Panc1 (cell line): ENCODE measurements at regions not wholly inside any gene's neighbourhood (a gene's known extent, or its start where the extent isn't known, plus 50 kb on each side); places are given as distances from the start of the nearest gene placed in this dataset.
A peak's percentile ranks its signal among the peaks of the same experiment; 100 is the strongest.

ENCODE experiments used
- ATAC-seq: fragments of 200-7000 bp; cut with Tn5 transposase; 2 replicates; pipeline ENCODE4 v1.9.1; 2020; ENCODE audit warnings: mild to moderate bottlenecking, moderate library complexity
- BruUV-seq: library from RNA; stranded (reverse); fragments of 400-500 nt; replicated peaks from 2 replicates; lab custom pipeline; 2021; lab: Mats Ljungman, UMichigan
- CTCF ChIA-PET: fragments of 300-600 bp; sonication (Branson Sonifier 250); formaldehyde crosslinking; loops from one replicate; lab custom pipeline; 2022; ENCODE audit warnings: antibody characterized with exemption; lab: Charles Lee
- POLR2A ChIA-PET: fragments of 300-600 bp; sonication (Branson Sonifier 250); formaldehyde crosslinking; loops from one replicate; lab custom pipeline; 2022; ENCODE audit warnings: antibody characterized with exemption; lab: Charles Lee
- DNase-seq: peaks from one replicate; pipeline ENCODE4 v3.0.0-alpha.2; 2010; ENCODE audit warnings: low read depth, low spot score
- H3K27ac ChIP-seq: 2 replicates; pipeline ENCODE4 v1.5.1; 2011; ENCODE audit warnings: mild to moderate bottlenecking, low read length, inconsistent platforms
- H3K27me3 ChIP-seq: fragments of 200-500 bp; sonication (Bioruptor generic); 2 replicates; pipeline ENCODE4 v1.6.0; 2014; ENCODE audit warnings: low read length, inconsistent platforms; ENCODE audit not compliant: control insufficient read depth, insufficient read depth
- H3K36me3 ChIP-seq: fragments of 200-500 bp; sonication (Bioruptor generic); 2 replicates; pipeline ENCODE4 v1.5.1; 2014; ENCODE audit warnings: inconsistent platforms, mild to moderate bottlenecking, low read length, moderate library complexity; ENCODE audit not compliant: control insufficient read depth, insufficient read depth
- H3K4me1 ChIP-seq: 2 replicates; pipeline ENCODE4 v1.5.1; 2011; ENCODE audit warnings: inconsistent platforms, mild to moderate bottlenecking, low read length, moderate library complexity; ENCODE audit not compliant: control insufficient read depth, insufficient read depth
- H3K4me3 ChIP-seq, 2 experiments: 2 replicates each; pipeline ENCODE4 v1.5.1; 2011 to 2012; ENCODE audit warnings: low read depth in 2 of 2, low read length in 2 of 2, mild to moderate bottlenecking in 2 of 2, inconsistent platforms in 1 of 2, moderate library complexity in 1 of 2
- H3K9me3 ChIP-seq: fragments of 200-500 bp; sonication (Bioruptor generic); 2 replicates; pipeline ENCODE4 v1.5.1; 2014; ENCODE audit warnings: low read depth, mild to moderate bottlenecking, inconsistent platforms, low read length, moderate library complexity; ENCODE audit not compliant: control insufficient read depth, insufficient read depth
- CTCF ChIP-seq: fragments of 450-650 bp; IDR thresholded peaks from 2 replicates; pipeline ENCODE4 v1.5.1; 2017; ENCODE audit warnings: mild to moderate bottlenecking
- POLR2AphosphoS5 ChIP-seq: IDR thresholded peaks from 2 replicates; pipeline ENCODE4 v1.6.1; 2012; ENCODE audit warnings: mild to moderate bottlenecking, low read depth, low read length, moderate library complexity
- REST ChIP-seq, 2 experiments: IDR thresholded peaks; 2 replicates each; pipeline ENCODE4 v1.6.1; 2011 to 2012; ENCODE audit warnings: low read depth in 2 of 2, control low read depth in 1 of 2, low read length in 1 of 2, mild to moderate bottlenecking in 1 of 2, moderate library complexity in 1 of 2; ENCODE audit not compliant: insufficient read depth in 1 of 2
- SIN3A ChIP-seq: IDR thresholded peaks from 2 replicates; pipeline ENCODE4 v1.6.1; 2012; ENCODE audit warnings: low read depth, mild to moderate bottlenecking, low read length, moderate library complexity, borderline replicate concordance; ENCODE audit not compliant: insufficient read depth
- TCF7L2 ChIP-seq: IDR thresholded peaks from 2 replicates; pipeline ENCODE4 v1.6.1; 2011; ENCODE audit warnings: mild to moderate bottlenecking, low read depth, low read length, inconsistent platforms
- in situ Hi-C: cut with HindIII; loops from 2 replicates; pipeline ENCODE4 v1.10.0; 2016; ENCODE audit warnings: low sequenced_read_pairs, low pct_unique_long_range_greater_than_20kb
- intact Hi-C: fragments of 100-400 bp; cut with micrococcal nuclease; formaldehyde crosslinking; loops from one replicate; pipeline ENCODE4 v1.10.0; 2022; ENCODE audit not compliant: unreplicated experiment

GRCh38 chr11:119572481-119573424 lies 149.8 kb upstream of the THY1 start:
- 0 out of 2 replicates have a peak, but pooled peaks have one; percentile 19 for ATAC-seq
- BruUV-seq, result no TSS peak

More at GRCh38 chr11:119572481-119573424, 149.8 kb upstream of the THY1 start:
- H3K27ac ChIP-seq, result no peak overlapping the region
- CTCF ChIA-PET, result interaction anchor here (2.1 kb wide), 1 partner anchor 53 kb away, joined by 4 read pairs; no protein-coding TSS in a partner anchor
- POLR2A ChIA-PET, result interaction anchor here (0.6 kb wide), 1 partner anchor 379 kb away, joined by 4 read pairs; no protein-coding TSS in a partner anchor
- H3K36me3 ChIP-seq, result no peaks in the 10 kb centered on the region
- intact Hi-C loops, result no loop called here
- in situ Hi-C loops, result loop anchor here (5.0 kb wide), 1 partner anchor 45 kb away; no protein-coding TSS in a partner anchor
- no peak overlapping the region for H3K4me3 ChIP-seq
- H3K27me3 ChIP-seq, result peaks cover 3% of the 10 kb centered on the region
- TF ChIP-seq SIN3A (no peak), CTCF (no peak; the same call in 1 of the 2 replicates), REST (IDR thresholded peaks at IDR 0.05; ENCODE audit: insufficient read depth in 1 of 2, low read depth in 2 of 2, low read length in 1 of 2) (no peak), POLR2AphosphoS5 (no peak), TCF7L2 (no peak)
- no peaks in the 10 kb centered on the region for H3K4me1 ChIP-seq
- H3K9me3 ChIP-seq, result no peaks in the 10 kb centered on the region
- no peak for DNase-seq
